ENCODE measurements at regions not wholly inside any gene's neighbourhood (a gene's known extent, or its start where the extent isn't known, plus 50 kb on each side); places are given as distances from the start of the nearest gene placed in this dataset.

- no peak for DNase-seq
These were observed 80.6 kb upstream of the ATP2B2 start for GRCh38 chr3:10585945-10586344.

GRCh38 chr3:10594915-10595314 is 89.5 kb upstream of the ATP2B2 start:
- DNase-seq = peak; percentile 10

- DNase-seq = no peak
These were observed 91.5 kb upstream of the ATP2B2 start for GRCh38 chr3:10596746-10597448.

GRCh38 chr3:10597733-10598132 is 92.3 kb upstream of the ATP2B2 start:
- DNase-seq = no peak

- DNase-seq = no peak
These were observed 93.6 kb upstream of the ATP2B2 start for GRCh38 chr3:10599017-10599416.

- no peak for DNase-seq
These were observed 94.1 kb upstream of the ATP2B2 start for GRCh38 chr3:10599444-10599843.

- no peak for DNase-seq
These were observed 94.9 kb upstream of the ATP2B2 start for GRCh38 chr3:10600296-10600714.

GRCh38 chr3:10600726-10601125 is 95.3 kb upstream of the ATP2B2 start:
- DNase-seq = no peak

GRCh38 chr3:10601151-10601856 is 95.9 kb upstream of the ATP2B2 start:
- no peak for DNase-seq

GRCh38 chr3:10601857-10602230 is 96.5 kb upstream of the ATP2B2 start:
- no peak for DNase-seq

GRCh38 chr3:10602271-10602670 is 96.9 kb upstream of the ATP2B2 start:
- no peak for DNase-seq

GRCh38 chr3:10602769-10603768 is 97.7 kb upstream of the ATP2B2 start:
- DNase-seq = peak; percentile 74

- no peak for DNase-seq
These were observed 103.7 kb upstream of the ATP2B2 start for GRCh38 chr3:10609134-10609533.

- DNase-seq = no peak
These were observed 108.8 kb upstream of the ATP2B2 start for GRCh38 chr3:10614168-10614567.

- DNase-seq = no peak
These were observed 110.3 kb upstream of the ATP2B2 start for GRCh38 chr3:10615715-10616114.

GRCh38 chr3:10616321-10616720 is 110.9 kb upstream of the ATP2B2 start:
- no peak for DNase-seq

- DNase-seq = no peak
These were observed 114.8 kb upstream of the ATP2B2 start for GRCh38 chr3:10619989-10620832.

- DNase-seq = no peak
These were observed 115.4 kb upstream of the ATP2B2 start for GRCh38 chr3:10620833-10621082.

GRCh38 chr3:10623578-10624275 is 118.3 kb upstream of the ATP2B2 start:
- DNase-seq = no peak

GRCh38 chr3:10625323-10625722 is 119.9 kb upstream of the ATP2B2 start:
- DNase-seq = no peak

- DNase-seq = no peak
These were observed 122.6 kb upstream of the ATP2B2 start for GRCh38 chr3:10627884-10628572.

Measured in CD4-positive, alpha-beta T cell treated with Interleukin-4 for 4 hours (primary cell).